Tibial artery (tissue), 4 donors: ENCODE measurements at regions not wholly inside any gene's neighbourhood (a gene's known extent, or its start where the extent isn't known, plus 50 kb on each side); places are given as distances from the start of the nearest gene placed in this dataset.

Experiments
- DNase-seq, 2 donors: peaks; one replicate each; pipeline ENCODE4 v3.0.0-alpha.2; 2019
- H3K27ac ChIP-seq, 2 donors: fragments of 200-600 bp; sonication (generic) in 1 of 2; 1 replicate in 1 of 2; 2 replicates in 1 of 2; pipeline ENCODE4 v1.5.1; 2018 to 2019; ENCODE audit warnings: mild to moderate bottlenecking in 1 of 2
- H3K27me3 ChIP-seq, 2 donors: fragments of 200-600 bp; sonication (generic) in 1 of 2; one replicate each; pipeline versions ENCODE4 v1.5.1 to v1.6.0; 2016 to 2019
- H3K36me3 ChIP-seq, 3 donors: fragments of 200-600 bp; sonication (generic) in 2 of 3; one replicate each; pipeline ENCODE4 v1.5.1; 2016 to 2019; ENCODE audit warnings: mild to moderate bottlenecking in 2 of 3
- H3K4me1 ChIP-seq, 4 donors: fragments of 200-600 bp; sonication (generic) in 2 of 4; 1 replicate in 3 of 4; 2 replicates in 1 of 4; pipeline ENCODE4 v1.5.1; 2016 to 2019
- H3K4me3 ChIP-seq, 2 donors: fragments of 200-600 bp; sonication (generic) in 1 of 2; 1 replicate in 1 of 2; 2 replicates in 1 of 2; pipeline ENCODE4 v1.5.1; 2018 to 2019; ENCODE audit warnings: mild to moderate bottlenecking in 2 of 2
- H3K9me3 ChIP-seq, 3 donors: fragments of 200-600 bp; sonication (generic) in 1 of 3; one replicate each; pipeline ENCODE4 v1.5.1; 2016 to 2019
- CTCF ChIP-seq, 2 experiments: fragments of 200-600 bp in 1 of 2; fragments of 450-650 bp in 1 of 2; IDR thresholded peaks; one replicate each; pipeline ENCODE4 v1.5.1; 2017 to 2019; ENCODE audit warnings: antibody characterized with exemption in 2 of 2, mild to moderate bottlenecking in 1 of 2, moderate library complexity in 1 of 2
- intact Hi-C: fragments of 100-400 bp; cut with DNase I; formaldehyde crosslinking; loops from one replicate; pipeline ENCODE4 v1.15.0; 2023; ENCODE audit warnings: low total_unique reads

DNA sequence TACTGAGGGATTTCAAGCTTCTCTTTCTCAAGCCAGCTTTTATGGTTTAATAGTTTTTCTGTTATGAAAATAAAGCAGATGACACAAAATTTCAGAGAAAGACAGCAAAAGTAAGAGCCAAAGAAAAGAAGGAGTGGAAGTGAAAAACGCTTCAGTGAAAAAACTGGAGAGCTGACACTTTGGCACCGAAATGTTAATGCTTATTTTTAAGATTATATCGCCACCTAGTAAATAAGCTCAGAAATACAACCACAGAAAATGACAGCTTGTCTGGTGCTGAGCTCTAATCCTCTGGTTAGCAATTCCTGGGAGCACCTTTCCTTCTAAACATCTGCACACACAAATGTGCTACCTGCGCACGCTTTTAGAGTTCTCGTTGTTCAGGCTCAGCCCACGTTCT, 101.6 kb downstream of the ZPLD1 start:
- H3K4me3 ChIP-seq = no peak overlapping the region
- no peak for DNase-seq
- TF ChIP-seq CTCF (IDR thresholded peaks at IDR 0.05) = peak; percentile 42 to 48
- no peaks in the 10 kb centered on the region for H3K27me3 ChIP-seq
- no peaks in the 10 kb centered on the region for H3K4me1 ChIP-seq
- intact Hi-C loops = loop anchor here (5.0 to 10.0 kb wide), 2 partner anchors 304 to 732 kb away; no protein-coding TSS in a partner anchor
- H3K27ac ChIP-seq = no peak overlapping the region
- no peaks in the 10 kb centered on the region for H3K9me3 ChIP-seq
- H3K36me3 ChIP-seq = no peaks in the 10 kb centered on the region

GRCh38 chr3:102537123-102537522, 102.3 kb downstream of the ZPLD1 start:
- intact Hi-C loops = loop anchor here (5.0 to 10.0 kb wide), 2 partner anchors 305 to 732 kb away; no protein-coding TSS in a partner anchor
- H3K4me1 ChIP-seq = no peaks in the 10 kb centered on the region
- no peak overlapping the region for H3K27ac ChIP-seq
- no peaks in the 10 kb centered on the region for H3K9me3 ChIP-seq
- H3K4me3 ChIP-seq = no peak overlapping the region
- H3K36me3 ChIP-seq = no peaks in the 10 kb centered on the region
- H3K27me3 ChIP-seq = no peaks in the 10 kb centered on the region
- TF ChIP-seq CTCF (IDR thresholded peaks at IDR 0.05) = no peak
- no peak for DNase-seq

DNA sequence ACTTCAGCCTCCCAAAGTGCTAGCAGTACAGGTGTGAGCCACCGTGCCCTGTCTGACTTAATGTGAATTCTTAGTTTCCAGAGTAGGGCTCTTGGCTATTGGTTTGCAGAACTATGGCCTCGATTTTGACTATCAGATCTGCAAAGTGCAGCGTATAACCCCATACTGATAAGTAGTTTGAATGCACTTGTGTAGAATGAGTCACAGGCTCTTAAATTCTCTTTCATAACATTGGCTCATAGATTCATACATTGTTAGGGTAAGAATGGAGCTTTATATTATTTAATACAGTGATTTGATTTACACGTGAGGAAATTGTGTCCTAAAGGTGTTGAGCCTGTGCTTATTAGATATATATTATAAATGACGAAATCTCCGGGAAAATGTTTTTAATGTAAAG, 109.9 kb downstream of the ZPLD1 start:
- intact Hi-C loops = no loop called here
- H3K9me3 ChIP-seq = no peaks in the 10 kb centered on the region
- no peak overlapping the region for H3K27ac ChIP-seq
- H3K4me1 ChIP-seq = no peaks in the 10 kb centered on the region
- no peaks in the 10 kb centered on the region for H3K36me3 ChIP-seq
- no peak for DNase-seq
- H3K27me3 ChIP-seq = no peaks in the 10 kb centered on the region
- TF ChIP-seq CTCF (IDR thresholded peaks at IDR 0.05) = no peak
- H3K4me3 ChIP-seq = no peak overlapping the region

DNA sequence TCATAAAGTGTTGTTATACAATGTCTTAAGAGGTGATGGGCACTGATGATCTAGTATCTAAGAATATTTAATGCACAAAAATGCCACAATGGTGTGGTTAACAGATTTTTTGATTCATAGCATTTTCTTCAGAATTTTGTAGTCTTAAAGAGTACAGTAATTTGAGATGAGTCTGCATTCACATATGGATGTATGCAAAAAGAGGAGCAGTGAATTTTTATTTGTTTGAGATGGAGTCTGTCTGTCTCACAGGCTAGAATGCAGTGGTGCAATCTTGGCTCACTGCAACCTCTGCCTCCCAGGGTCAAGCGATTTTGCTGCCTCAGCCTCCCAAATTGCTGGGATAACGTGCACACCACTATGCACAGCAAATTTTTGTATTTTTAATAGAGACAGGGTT, 110.5 kb downstream of the ZPLD1 start:
- TF ChIP-seq CTCF (IDR thresholded peaks at IDR 0.05) = no peak
- H3K27ac ChIP-seq = no peak overlapping the region
- no peak for DNase-seq
- H3K4me1 ChIP-seq = no peaks in the 10 kb centered on the region
- no peaks in the 10 kb centered on the region for H3K9me3 ChIP-seq
- H3K27me3 ChIP-seq = no peaks in the 10 kb centered on the region
- intact Hi-C loops = no loop called here
- H3K4me3 ChIP-seq = no peak overlapping the region
- no peaks in the 10 kb centered on the region for H3K36me3 ChIP-seq

- H3K4me3 ChIP-seq = no peak overlapping the region
- no peak overlapping the region for H3K27ac ChIP-seq
- H3K27me3 ChIP-seq = no peaks in the 10 kb centered on the region
- H3K36me3 ChIP-seq = no peaks in the 10 kb centered on the region
- no peaks in the 10 kb centered on the region for H3K4me1 ChIP-seq
- no peak for TF ChIP-seq CTCF (IDR thresholded peaks at IDR 0.05)
- no peak for DNase-seq
- H3K9me3 ChIP-seq = no peaks in the 10 kb centered on the region
- intact Hi-C loops = no loop called here
These were observed 119.1 kb downstream of the ZPLD1 start for GRCh38 chr3:102553876-102554275.

DNA sequence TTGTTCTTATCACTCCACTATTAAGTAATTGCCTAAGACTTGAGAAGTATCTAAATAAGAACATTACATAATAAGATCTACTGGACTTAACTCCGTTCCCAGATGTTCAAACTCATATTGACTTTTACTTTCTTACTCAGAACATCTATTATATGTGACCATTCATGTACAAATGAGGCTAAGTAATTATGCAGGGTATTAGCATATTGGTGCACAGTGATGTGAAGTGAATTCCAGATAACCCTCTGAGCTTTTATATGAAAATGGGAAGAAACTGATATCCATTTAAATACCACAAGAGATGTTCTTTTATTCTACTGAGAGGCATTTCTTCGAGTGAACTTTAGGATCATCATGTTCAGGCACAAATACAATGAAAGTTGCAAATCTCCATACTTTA, 135.7 kb downstream of the ZPLD1 start:
- intact Hi-C loops = no loop called here

More for the DNA sequence above, 135.7 kb downstream of the ZPLD1 start:
- H3K4me1 ChIP-seq = no peaks in the 10 kb centered on the region
- no peak overlapping the region for H3K4me3 ChIP-seq
- TF ChIP-seq CTCF (IDR thresholded peaks at IDR 0.05) = no peak
- H3K36me3 ChIP-seq = no peaks in the 10 kb centered on the region
- no peaks in the 10 kb centered on the region for H3K27me3 ChIP-seq
- H3K9me3 ChIP-seq = no peaks in the 10 kb centered on the region
- DNase-seq = no peak
- H3K27ac ChIP-seq = no peak overlapping the region
